ENCODE measurements at regions not wholly inside any gene's neighbourhood (a gene's known extent, or its start where the extent isn't known, plus 50 kb on each side); places are given as distances from the start of the nearest gene placed in this dataset.

DNA sequence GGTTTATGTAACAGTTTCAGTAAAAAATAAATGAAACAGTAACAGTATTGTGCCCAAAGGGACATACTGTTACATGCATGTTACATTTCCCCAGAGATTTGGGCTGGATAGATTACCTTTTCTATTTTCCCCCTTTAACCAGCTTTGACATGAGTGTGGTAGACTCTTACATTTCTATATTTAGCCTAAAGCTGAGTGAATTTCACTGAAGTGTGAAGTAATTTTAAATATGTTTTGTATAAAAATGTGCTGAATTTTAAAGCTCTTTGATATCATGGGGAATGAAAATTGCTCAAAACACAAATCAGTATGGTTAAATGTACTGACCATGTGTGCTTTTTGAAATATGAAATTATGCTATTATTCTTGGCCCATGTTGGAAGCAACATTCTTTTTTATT is 122.3 kb upstream of the CDH10 start:
- TF ChIP-seq, protein P1, sequence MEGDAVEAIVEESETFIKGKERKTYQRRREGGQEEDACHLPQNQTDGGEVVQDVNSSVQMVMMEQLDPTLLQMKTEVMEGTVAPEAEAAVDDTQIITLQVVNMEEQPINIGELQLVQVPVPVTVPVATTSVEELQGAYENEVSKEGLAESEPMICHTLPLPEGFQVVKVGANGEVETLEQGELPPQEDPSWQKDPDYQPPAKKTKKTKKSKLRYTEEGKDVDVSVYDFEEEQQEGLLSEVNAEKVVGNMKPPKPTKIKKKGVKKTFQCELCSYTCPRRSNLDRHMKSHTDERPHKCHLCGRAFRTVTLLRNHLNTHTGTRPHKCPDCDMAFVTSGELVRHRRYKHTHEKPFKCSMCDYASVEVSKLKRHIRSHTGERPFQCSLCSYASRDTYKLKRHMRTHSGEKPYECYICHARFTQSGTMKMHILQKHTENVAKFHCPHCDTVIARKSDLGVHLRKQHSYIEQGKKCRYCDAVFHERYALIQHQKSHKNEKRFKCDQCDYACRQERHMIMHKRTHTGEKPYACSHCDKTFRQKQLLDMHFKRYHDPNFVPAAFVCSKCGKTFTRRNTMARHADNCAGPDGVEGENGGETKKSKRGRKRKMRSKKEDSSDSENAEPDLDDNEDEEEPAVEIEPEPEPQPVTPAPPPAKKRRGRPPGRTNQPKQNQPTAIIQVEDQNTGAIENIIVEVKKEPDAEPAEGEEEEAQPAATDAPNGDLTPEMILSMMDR (IDR thresholded peaks at IDR 0.05) = no peak
- no peak for TF ChIP-seq SP1 (CRISPR knock-in tag; conservative IDR thresholded peaks at IDR 0.05)
- TF ChIP-seq, protein P2, sequence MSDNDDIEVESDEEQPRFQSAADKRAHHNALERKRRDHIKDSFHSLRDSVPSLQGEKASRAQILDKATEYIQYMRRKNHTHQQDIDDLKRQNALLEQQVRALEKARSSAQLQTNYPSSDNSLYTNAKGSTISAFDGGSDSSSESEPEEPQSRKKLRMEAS (CRISPR knock-in tag; IDR thresholded peaks at IDR 0.05) = no peak
- TF ChIP-seq ETV6 (CRISPR knock-in tag; IDR thresholded peaks at IDR 0.05) = no peak
- no peak for TF ChIP-seq GRHL2 (CRISPR knock-in tag; IDR thresholded peaks at IDR 0.05; ENCODE audit: insufficient replicate concordance, severe bottlenecking)
- TF ChIP-seq CREB1 (CRISPR knock-in tag; IDR thresholded peaks at IDR 0.05) = no peak
- no peak for TF ChIP-seq EMX1 (CRISPR knock-in tag; IDR thresholded peaks at IDR 0.05)
- no peak for TF ChIP-seq ESRRA (CRISPR knock-in tag; IDR thresholded peaks at IDR 0.05; ENCODE audit: borderline replicate concordance)

All from WTC11 (cell line).